Kidney (tissue), 13 donors: ENCODE measurements at regions not wholly inside any gene's neighbourhood (a gene's known extent, or its start where the extent isn't known, plus 50 kb on each side); places are given as distances from the start of the nearest gene placed in this dataset.

Source experiments
- DNase-seq, 5 donors: peaks; one replicate each; pipeline ENCODE4 v3.0.0-alpha.2; 2013 to 2020
- FAIRE-seq: peaks from 2 replicates; lab custom pipeline; 2012; peaks lifted over from hg19 to GRCh38; lab: Jason Lieb, UNC
- H3K27ac ChIP-seq, 2 donors: one replicate each; pipeline ENCODE4 v1.7.0; 2013; ENCODE audit warnings: low read depth in 2 of 2, low read length in 2 of 2, inconsistent platforms in 1 of 2
- H3K27me3 ChIP-seq: one replicate; pipeline ENCODE4 v1.7.1; 2013; ENCODE audit warnings: low read length, inconsistent platforms; ENCODE audit not compliant: control insufficient read depth, insufficient read depth
- H3K36me3 ChIP-seq, 3 donors: one replicate each; pipeline versions ENCODE4 v1.7.0 to v1.7.1; 2013; ENCODE audit warnings: low read length in 3 of 3, control low read depth in 1 of 3, inconsistent platforms in 1 of 3; ENCODE audit not compliant: insufficient read depth in 3 of 3, control insufficient read depth in 2 of 3
- H3K4me1 ChIP-seq, 3 donors: one replicate each; pipeline versions ENCODE4 v1.7.0 to v1.7.1; 2013; ENCODE audit warnings: low read length in 3 of 3, inconsistent platforms in 1 of 3, low read depth in 1 of 3; ENCODE audit not compliant: control insufficient read depth in 2 of 3, insufficient read depth in 2 of 3
- H3K4me3 ChIP-seq, 3 donors: one replicate each; pipeline versions ENCODE4 v1.7.0 to v1.8.1; 2013; ENCODE audit warnings: low read length in 3 of 3, control low read depth in 1 of 3, inconsistent platforms in 1 of 3
- H3K9ac ChIP-seq, 3 donors: one replicate each; pipeline versions ENCODE4 v1.7.0 to v1.7.1; 2013; ENCODE audit warnings: low read length in 3 of 3, control low read depth in 1 of 3, inconsistent platforms in 1 of 3
- H3K9me3 ChIP-seq, 3 donors: one replicate each; pipeline versions ENCODE4 v1.7.0 to v1.7.1; 2013; ENCODE audit warnings: low read length in 3 of 3, control low read depth in 1 of 3, inconsistent platforms in 1 of 3; ENCODE audit not compliant: control insufficient read depth in 2 of 3, insufficient read depth in 1 of 3
- CTCF ChIP-seq: IDR thresholded peaks from 3 replicates; pipeline ENCODE4 v1.5.1; 2012; ENCODE audit warnings: mild to moderate bottlenecking, moderate library complexity, borderline replicate concordance; ENCODE audit not compliant: insufficient read depth; ENCODE audit errors: extremely low read depth
- intact Hi-C: fragments of 100-400 bp; cut with DNase I; formaldehyde crosslinking; loops from one replicate; pipeline ENCODE4 v1.11.1; 2022
- donor health status: control.
- donor health status: control.
- donor health status: control.
- donor health status: control.
- donor health status: control.
- donor health status: DM: yes; HTN: yes; CAD: no.
- donor health status: Normal renal cell carcinoma (clear cell type).

DNA sequence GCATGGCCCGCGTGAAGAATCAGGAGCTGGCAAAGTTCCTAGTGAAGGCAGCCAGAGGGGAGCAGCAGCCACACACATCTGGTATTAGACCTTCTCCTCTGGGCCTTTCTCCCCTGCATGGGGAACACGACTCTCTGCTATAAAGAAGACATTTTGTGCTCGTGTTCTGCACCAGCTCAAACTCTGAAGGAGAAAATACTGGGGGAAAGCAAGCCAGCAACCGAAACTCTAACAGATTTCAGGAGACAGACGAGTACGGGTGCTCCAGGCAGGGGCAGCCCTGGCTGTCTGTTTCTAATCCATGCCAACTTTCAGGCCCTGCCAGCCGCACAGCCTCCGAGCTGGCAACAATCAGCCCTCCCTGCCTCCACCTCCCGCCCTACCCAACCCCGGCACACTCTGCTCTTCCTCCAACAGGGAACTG, 296.3 kb downstream of the BRD1 start:
- no peak overlapping the region for H3K9ac ChIP-seq
- no peaks in the 10 kb centered on the region for H3K27me3 ChIP-seq
- H3K4me1 ChIP-seq: no peaks in the 10 kb centered on the region
- H3K36me3 ChIP-seq: no peaks in the 10 kb centered on the region
- TF ChIP-seq CTCF: no peak
- no peaks in the 10 kb centered on the region for H3K9me3 ChIP-seq
- no peak overlapping the region for H3K27ac ChIP-seq
- DNase-seq (peak in 1 of 5 donors; percentile 29), FAIRE-seq (no peak)
- no peak overlapping the region for H3K4me3 ChIP-seq
- intact Hi-C loops: no loop called here

- no peak overlapping the region for H3K27ac ChIP-seq
- H3K9ac ChIP-seq: no peak overlapping the region
- no peak overlapping the region for H3K4me3 ChIP-seq
- H3K36me3 ChIP-seq: no peaks in the 10 kb centered on the region
- no peaks in the 10 kb centered on the region for H3K27me3 ChIP-seq
- intact Hi-C loops: no loop called here
- FAIRE-seq: no peak
- no peaks in the 10 kb centered on the region for H3K4me1 ChIP-seq
- TF ChIP-seq CTCF: no peak
- H3K9me3 ChIP-seq: no peaks in the 10 kb centered on the region
- peak in 1 of 5 donors; percentile 41 for DNase-seq
Observed at GRCh38 chr22:49530671-49531367, 296.9 kb downstream of the BRD1 start.

DNA sequence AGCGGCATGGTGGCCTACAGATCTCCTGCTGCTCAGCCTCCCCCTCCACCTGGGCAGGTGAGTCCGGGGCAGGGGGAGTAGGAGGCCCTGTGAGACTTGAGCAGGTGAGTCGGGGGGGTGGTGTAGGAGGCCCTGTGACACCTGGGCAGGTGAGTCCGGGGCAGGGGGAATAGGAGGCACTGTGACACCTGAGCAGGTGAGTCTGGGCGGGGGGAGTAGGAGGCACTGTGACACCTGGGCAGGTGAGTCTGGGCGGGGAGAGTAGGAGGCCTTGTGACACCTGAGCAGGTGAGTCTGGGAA, 299.3 kb downstream of the BRD1 start:
- no peak for FAIRE-seq

More for the DNA sequence above, 299.3 kb downstream of the BRD1 start:
- Histone ChIP-seq H3K4me3 (no peak overlapping the region), H3K27ac (no peak overlapping the region), H3K36me3 (no peaks in the 10 kb centered on the region), H3K9ac (no peak overlapping the region), H3K9me3 (no peaks in the 10 kb centered on the region), H3K27me3 (no peaks in the 10 kb centered on the region), H3K4me1 (no peaks in the 10 kb centered on the region)
- no peak for DNase-seq
- intact Hi-C loops: no loop called here
- no peak for TF ChIP-seq CTCF
